Retinal pigment epithelial cell (primary cell): ENCODE measurements at regions not wholly inside any gene's neighbourhood (a gene's known extent, or its start where the extent isn't known, plus 50 kb on each side); places are given as distances from the start of the nearest gene placed in this dataset.
"Not testable (repeated sequence)": the region's sequence is repeated elsewhere in the genome, so short reads cannot be mapped to it uniquely, and the experiment has no call there.

ENCODE experiments used
- DNase-seq: peaks from one replicate; pipeline ENCODE4 v3.0.0-alpha.2; 2010; ENCODE audit warnings: low read depth
- H3K4me3 ChIP-seq: 2 replicates; pipeline ENCODE4 v1.5.1; 2011; ENCODE audit warnings: mild to moderate bottlenecking, low read length, control low read depth, moderate library complexity
- TF ChIP-seq, protein P1 (sequence below): conservative IDR thresholded peaks from 2 replicates; pipeline ENCODE4 v1.5.1; 2011; ENCODE audit warnings: low read depth, low read length, control low read depth, inconsistent platforms

DNA sequence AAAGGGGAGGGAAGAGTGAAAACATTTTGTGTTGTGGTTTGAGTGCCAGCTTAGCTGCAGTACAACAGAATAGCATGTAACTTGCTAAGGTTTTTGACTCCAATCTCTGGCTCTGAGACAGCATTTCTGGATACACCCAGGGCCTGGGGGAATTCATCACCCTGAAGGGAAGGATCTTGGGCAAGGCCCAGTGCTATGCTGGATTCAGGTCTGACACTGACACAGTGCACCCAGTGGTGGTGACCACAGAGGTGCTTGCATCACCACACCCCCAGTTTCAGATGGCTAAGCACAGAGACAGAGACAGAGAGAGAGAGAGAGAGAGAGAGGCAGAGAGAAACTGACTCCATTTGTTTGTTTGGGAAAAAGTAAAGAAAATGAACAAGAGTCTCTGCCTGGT is 74.1 kb upstream of the KBTBD8 start:
- no peak overlapping the region for H3K4me3 ChIP-seq
- TF ChIP-seq, protein P1, sequence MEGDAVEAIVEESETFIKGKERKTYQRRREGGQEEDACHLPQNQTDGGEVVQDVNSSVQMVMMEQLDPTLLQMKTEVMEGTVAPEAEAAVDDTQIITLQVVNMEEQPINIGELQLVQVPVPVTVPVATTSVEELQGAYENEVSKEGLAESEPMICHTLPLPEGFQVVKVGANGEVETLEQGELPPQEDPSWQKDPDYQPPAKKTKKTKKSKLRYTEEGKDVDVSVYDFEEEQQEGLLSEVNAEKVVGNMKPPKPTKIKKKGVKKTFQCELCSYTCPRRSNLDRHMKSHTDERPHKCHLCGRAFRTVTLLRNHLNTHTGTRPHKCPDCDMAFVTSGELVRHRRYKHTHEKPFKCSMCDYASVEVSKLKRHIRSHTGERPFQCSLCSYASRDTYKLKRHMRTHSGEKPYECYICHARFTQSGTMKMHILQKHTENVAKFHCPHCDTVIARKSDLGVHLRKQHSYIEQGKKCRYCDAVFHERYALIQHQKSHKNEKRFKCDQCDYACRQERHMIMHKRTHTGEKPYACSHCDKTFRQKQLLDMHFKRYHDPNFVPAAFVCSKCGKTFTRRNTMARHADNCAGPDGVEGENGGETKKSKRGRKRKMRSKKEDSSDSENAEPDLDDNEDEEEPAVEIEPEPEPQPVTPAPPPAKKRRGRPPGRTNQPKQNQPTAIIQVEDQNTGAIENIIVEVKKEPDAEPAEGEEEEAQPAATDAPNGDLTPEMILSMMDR: no peak
- no peak for DNase-seq

DNA sequence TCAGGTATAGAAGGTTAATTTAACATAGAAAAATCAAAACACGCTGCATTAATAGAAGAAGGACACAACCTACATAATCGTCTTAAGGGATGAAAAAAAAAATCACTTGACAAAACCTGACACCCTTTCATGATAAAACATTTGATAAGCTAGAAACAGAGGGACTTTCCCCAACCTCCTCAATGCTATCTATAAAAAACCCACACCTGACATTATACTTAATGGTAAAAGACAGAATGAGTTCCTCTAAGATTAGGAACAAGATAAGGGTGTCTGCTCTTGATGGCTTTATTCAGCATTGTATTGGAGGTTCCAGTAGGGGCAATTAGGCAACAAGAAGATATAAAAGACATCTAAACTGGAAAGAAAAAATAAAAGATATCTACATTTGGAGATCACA is 69.9 kb upstream of the KBTBD8 start:
- no peak for DNase-seq
- H3K4me3 ChIP-seq: no peak overlapping the region
- TF ChIP-seq, protein P1: no peak

DNA sequence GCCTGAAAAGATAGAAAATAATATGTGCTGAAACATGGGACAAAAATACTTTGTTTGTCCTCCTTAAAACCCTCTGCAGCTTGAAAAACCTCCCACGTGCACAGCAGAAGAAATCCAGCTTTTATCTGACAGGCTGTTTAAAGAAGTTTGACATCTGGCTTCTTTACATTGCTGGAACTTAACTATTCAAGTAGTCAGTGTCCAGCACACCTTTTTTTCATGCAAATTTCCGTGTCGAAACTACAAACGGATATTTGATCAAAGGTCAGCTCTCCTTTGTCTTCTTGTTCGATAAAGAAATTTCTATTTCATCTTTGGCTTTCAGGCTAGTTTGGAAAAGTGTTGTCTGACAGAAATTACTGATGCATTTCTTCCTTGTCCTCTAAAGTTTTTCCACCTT is 66.8 kb upstream of the KBTBD8 start:
- no peak for DNase-seq
- TF ChIP-seq, protein P1: no peak
- no peak overlapping the region for H3K4me3 ChIP-seq

DNA sequence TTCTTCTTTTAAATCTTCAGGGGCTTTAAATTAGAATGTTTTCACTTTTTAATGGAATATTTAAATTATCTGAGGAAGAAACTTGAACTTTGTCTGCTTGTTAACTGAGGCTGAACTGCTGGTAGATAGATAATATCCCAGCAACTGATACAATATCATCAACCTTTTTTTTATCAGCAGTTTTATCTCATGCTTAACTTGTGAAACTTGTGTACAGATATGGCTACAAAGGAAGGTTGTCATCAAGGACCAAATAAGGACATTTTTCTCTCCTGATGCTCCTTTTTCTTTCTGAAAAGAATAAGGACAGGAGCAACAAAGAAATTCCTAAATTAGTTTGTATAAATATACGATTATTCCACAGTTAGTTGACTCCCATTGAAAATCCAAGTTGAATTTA is 66.4 kb upstream of the KBTBD8 start:
- TF ChIP-seq, protein P1: no peak

DNA sequence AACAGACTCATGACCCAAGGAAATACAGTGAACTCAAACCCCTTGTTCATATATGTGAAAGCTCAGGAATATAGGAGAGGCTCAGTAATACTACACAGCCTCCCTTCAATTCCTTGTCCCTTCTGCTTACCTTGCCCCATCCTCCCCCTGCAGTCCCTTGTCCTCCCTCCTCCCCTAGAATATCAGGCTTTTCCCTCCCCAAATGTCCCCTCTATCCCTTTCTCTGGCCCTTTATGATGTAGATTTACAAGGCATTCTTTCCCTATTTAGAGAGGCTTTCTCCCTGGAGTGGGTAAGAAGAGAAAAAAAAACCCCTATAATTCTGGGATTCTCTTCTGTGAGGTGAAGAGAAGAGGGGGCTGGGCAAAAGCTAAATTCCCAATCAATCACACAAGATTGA is 64.9 kb upstream of the KBTBD8 start:
- no peak for DNase-seq
- no peak overlapping the region for H3K4me3 ChIP-seq
- TF ChIP-seq, protein P1: no peak

More for the DNA sequence above, 66.4 kb upstream of the KBTBD8 start:
- no peak overlapping the region for H3K4me3 ChIP-seq
- DNase-seq: no peak

DNA sequence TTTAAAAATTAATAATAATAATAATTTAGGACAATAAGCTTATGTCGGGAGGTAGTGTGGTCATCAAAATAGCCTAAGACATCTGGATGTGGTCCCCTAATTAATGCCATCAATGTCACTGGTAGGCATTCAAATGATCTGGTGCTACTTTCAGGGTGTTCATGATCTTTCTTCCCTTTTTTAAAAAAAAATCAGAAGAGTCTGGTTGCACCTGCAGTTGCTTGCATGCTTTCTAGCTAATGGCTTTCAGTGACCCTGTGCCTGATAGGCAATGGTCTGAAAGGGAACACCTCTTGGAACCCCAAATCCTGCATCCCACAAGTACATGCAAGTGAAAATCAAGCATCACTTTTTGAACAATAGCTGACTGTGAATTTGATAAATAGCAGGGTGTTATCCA is 64.1 kb upstream of the KBTBD8 start:
- TF ChIP-seq, protein P1: no peak

DNA sequence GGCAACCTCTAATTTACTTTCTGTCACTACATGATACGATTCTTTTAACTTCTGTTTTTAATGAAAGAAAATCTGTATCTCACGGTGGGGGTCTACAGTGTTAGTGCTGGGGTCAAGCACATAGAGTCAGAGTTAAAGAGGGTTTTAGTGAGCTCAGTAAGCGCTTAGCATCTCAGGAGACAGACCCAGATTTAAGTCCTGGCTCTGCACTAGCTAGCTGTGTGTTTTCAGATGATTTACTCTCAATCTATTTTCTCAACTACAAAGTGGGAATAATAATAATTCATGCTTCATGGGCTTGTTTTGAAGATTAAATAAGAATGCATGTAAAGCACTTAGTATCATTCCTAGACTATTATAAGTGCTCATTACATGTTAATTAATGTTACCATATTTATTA is 63.4 kb upstream of the KBTBD8 start:
- DNase-seq: no peak
- TF ChIP-seq, protein P1: no peak
- no peak overlapping the region for H3K4me3 ChIP-seq

More for the DNA sequence above, 64.1 kb upstream of the KBTBD8 start:
- no peak for DNase-seq
- no peak overlapping the region for H3K4me3 ChIP-seq

DNA sequence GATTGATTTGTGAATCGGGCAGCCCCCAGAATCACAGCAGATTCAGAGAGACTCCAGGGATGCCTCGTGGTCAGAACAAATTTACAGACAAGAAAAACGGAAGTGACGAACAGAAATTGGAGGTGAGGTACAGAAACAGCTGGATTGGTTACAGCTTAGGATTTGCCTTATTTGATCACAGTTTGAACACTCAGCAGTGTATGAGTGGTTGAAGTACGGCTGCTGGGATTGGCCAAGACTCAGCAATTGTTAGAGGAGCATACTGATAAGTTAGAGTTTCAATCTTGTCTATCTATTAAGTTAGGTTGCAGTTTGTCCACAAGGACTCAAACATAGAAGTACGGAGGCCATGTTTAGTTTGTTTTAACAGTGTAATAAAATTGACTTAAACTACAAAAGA is 61.1 kb upstream of the KBTBD8 start:
- DNase-seq, H3K4me3 ChIP-seq: not testable (repeated sequence)
